ENCODE measurements at regions not wholly inside any gene's neighbourhood (a gene's known extent, or its start where the extent isn't known, plus 50 kb on each side); places are given as distances from the start of the nearest gene placed in this dataset.

DNA sequence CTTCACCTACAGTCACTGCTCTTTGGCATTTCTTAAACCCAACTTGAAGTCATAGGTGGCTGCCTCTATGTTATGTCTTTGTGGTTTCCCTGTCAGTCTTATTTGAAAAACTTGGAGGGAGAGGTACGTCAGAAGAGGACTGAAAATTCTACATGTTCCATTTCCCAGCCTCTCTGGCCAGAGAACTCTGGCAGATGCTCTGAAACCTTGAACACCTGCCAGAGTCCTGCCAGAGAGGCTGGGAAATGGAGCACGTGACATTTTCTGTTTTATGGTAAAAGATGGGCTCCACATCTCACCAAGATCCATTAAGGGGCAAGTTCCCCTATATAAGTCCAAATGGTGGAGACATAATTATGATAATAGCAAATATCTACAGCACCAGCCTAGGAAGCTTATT lies 99.5 kb downstream of the MAFB start:
- TF ChIP-seq, protein P1, sequence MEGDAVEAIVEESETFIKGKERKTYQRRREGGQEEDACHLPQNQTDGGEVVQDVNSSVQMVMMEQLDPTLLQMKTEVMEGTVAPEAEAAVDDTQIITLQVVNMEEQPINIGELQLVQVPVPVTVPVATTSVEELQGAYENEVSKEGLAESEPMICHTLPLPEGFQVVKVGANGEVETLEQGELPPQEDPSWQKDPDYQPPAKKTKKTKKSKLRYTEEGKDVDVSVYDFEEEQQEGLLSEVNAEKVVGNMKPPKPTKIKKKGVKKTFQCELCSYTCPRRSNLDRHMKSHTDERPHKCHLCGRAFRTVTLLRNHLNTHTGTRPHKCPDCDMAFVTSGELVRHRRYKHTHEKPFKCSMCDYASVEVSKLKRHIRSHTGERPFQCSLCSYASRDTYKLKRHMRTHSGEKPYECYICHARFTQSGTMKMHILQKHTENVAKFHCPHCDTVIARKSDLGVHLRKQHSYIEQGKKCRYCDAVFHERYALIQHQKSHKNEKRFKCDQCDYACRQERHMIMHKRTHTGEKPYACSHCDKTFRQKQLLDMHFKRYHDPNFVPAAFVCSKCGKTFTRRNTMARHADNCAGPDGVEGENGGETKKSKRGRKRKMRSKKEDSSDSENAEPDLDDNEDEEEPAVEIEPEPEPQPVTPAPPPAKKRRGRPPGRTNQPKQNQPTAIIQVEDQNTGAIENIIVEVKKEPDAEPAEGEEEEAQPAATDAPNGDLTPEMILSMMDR (IDR thresholded peaks at IDR 0.05; ENCODE audit: control extremely low read depth in 1 of 3, insufficient read depth in 1 of 3, low read depth in 1 of 3, low read length in 3 of 3): no peak
- TF ChIP-seq CHD2 (IDR thresholded peaks at IDR 0.05; ENCODE audit: low read length): no peak
- TF ChIP-seq, protein P2, sequence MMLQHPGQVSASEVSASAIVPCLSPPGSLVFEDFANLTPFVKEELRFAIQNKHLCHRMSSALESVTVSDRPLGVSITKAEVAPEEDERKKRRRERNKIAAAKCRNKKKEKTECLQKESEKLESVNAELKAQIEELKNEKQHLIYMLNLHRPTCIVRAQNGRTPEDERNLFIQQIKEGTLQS (IDR thresholded peaks at IDR 0.05; ENCODE audit: insufficient read depth, low read depth, low read length): no peak
- TF ChIP-seq CTBP2 (IDR thresholded peaks at IDR 0.05; ENCODE audit: borderline replicate concordance, insufficient read depth, insufficient read length, low read length): no peak
- no peak for TF ChIP-seq SP1 (IDR thresholded peaks at IDR 0.05; ENCODE audit: low read depth, low read length)
- no peak for TF ChIP-seq BCL11A (IDR thresholded peaks at IDR 0.05; ENCODE audit: low read depth in 2 of 2, low read length in 2 of 2)
- no peak for TF ChIP-seq RNF2 (IDR thresholded peaks at IDR 0.05; ENCODE audit: borderline replicate concordance, low read depth, low read length, missing control alignments, poor library complexity, severe bottlenecking)
- TF ChIP-seq POLR2A (IDR thresholded peaks at IDR 0.05; ENCODE audit: control extremely low read depth in 1 of 2, low read depth in 2 of 2, low read length in 2 of 2): no peak
- TF ChIP-seq SRF (IDR thresholded peaks at IDR 0.05; ENCODE audit: low read depth, low read length): no peak
- TF ChIP-seq HDAC2 (IDR thresholded peaks at IDR 0.05; ENCODE audit: borderline replicate concordance in 1 of 2, low read depth in 2 of 2, low read length in 2 of 2): no peak
- no peak for TF ChIP-seq SP4 (IDR thresholded peaks at IDR 0.05; ENCODE audit: low read length)
- no peak for TF ChIP-seq EZH2 (IDR thresholded peaks at IDR 0.05; ENCODE audit: low read depth, low read length, severe bottlenecking)
- TF ChIP-seq GABPA (IDR thresholded peaks at IDR 0.05; ENCODE audit: borderline replicate concordance, insufficient read depth, low read length): no peak
- no peak for TF ChIP-seq RAD21 (IDR thresholded peaks at IDR 0.05 in 1 of 2, conservative IDR thresholded peaks at IDR 0.05 in 1 of 2; ENCODE audit: low read depth in 2 of 2, low read length in 2 of 2)
